Endothelial cell of umbilical vein (primary cell): ENCODE measurements at regions not wholly inside any gene's neighbourhood (a gene's known extent, or its start where the extent isn't known, plus 50 kb on each side); places are given as distances from the start of the nearest gene placed in this dataset.

Source experiments
- BruUV-seq: library from RNA; stranded (reverse); fragments of 400-500 nt; replicated peaks from 2 replicates; lab custom pipeline; 2021; lab: Mats Ljungman, UMichigan
- CTCF ChIA-PET: fragments of 300-600, 350-600 bp; sonication (Branson Sonifier 250); formaldehyde crosslinking; loops from one replicate; lab custom pipeline; 2021; ENCODE audit warnings: antibody characterized with exemption, inconsistent platforms; lab: Charles Lee
- POLR2A ChIA-PET: fragments of 300-600, 350-600 bp; sonication (Branson Sonifier 250); formaldehyde crosslinking; loops from one replicate; lab custom pipeline; 2021; ENCODE audit warnings: antibody characterized with exemption, inconsistent platforms; lab: Charles Lee
- DNase-seq: peaks from one replicate; pipeline ENCODE4 v3.0.0-alpha.2; 2011; ENCODE audit warnings: low read depth, low spot score
- FAIRE-seq: peaks from 2 replicates; lab custom pipeline; 2011; peaks lifted over from hg19 to GRCh38; lab: Jason Lieb, UNC
- H2AFZ ChIP-seq: 2 replicates; pipeline ENCODE4 v1.6.0; 2012; ENCODE audit warnings: low read depth, low read length, control low read depth, inconsistent platforms
- H3K27ac ChIP-seq: 2 replicates; pipeline ENCODE4 v1.5.1; 2011; ENCODE audit warnings: low read depth, mild to moderate bottlenecking, control low read depth, low read length, moderate library complexity; ENCODE audit not compliant: insufficient read depth
- H3K27me3 ChIP-seq, 2 experiments: 2 replicates each; pipeline versions ENCODE4 v1.6.0 to v1.6.1; 2011; ENCODE audit warnings: low read length in 2 of 2, mixed read lengths in 1 of 2; ENCODE audit not compliant: control insufficient read depth in 2 of 2, insufficient read depth in 2 of 2
- H3K36me3 ChIP-seq, 2 experiments: 2 replicates in 1 of 2; 3 replicates in 1 of 2; pipeline ENCODE4 v1.5.1; 2011; ENCODE audit warnings: low read length in 2 of 2, mild to moderate bottlenecking in 1 of 2, moderate library complexity in 1 of 2; ENCODE audit not compliant: control insufficient read depth in 2 of 2, insufficient read depth in 2 of 2; ENCODE audit errors: extremely low read depth in 1 of 2
- H3K4me1 ChIP-seq: 3 replicates; pipeline ENCODE4 v1.5.1; 2011; ENCODE audit warnings: mild to moderate bottlenecking, low read length; ENCODE audit not compliant: control insufficient read depth, insufficient read depth; ENCODE audit errors: extremely low read depth
- H3K4me2 ChIP-seq: 2 replicates; pipeline ENCODE4 v1.6.1; 2011; ENCODE audit warnings: low read length, control low read depth, mixed read lengths; ENCODE audit not compliant: insufficient read depth
- H3K4me3 ChIP-seq, 3 experiments: fragments of 200-600 bp in 1 of 3; sonication (generic), shearing (Covaris generic) in 1 of 3; replicated peaks in 1 of 3; 2 replicates each; pipeline ENCODE4 v1.5.1; 2011 to 2016; ENCODE audit warnings: control low read depth in 3 of 3, low read length in 3 of 3, mild to moderate bottlenecking in 2 of 3, inconsistent platforms in 1 of 3, low read depth in 1 of 3, moderate library complexity in 1 of 3; ENCODE audit not compliant: insufficient read depth in 1 of 3
- H3K79me2 ChIP-seq: 2 replicates; pipeline ENCODE4 v1.6.0; 2012; ENCODE audit warnings: low read length, inconsistent platforms; ENCODE audit not compliant: control insufficient read depth, insufficient read depth
- H3K9ac ChIP-seq: replicated peaks from 2 replicates; pipeline ENCODE3; 2011; ENCODE audit warnings: low read length, control low read depth; ENCODE audit not compliant: insufficient read depth; ENCODE audit errors: extremely low read depth
- H3K9me1 ChIP-seq: replicated peaks from 3 replicates; pipeline ENCODE4 v1.6.0; 2011; ENCODE audit warnings: mild to moderate bottlenecking, low read length; ENCODE audit not compliant: control insufficient read depth, insufficient read depth; ENCODE audit errors: extremely low read depth
- H3K9me3 ChIP-seq: replicated peaks from 2 replicates; pipeline ENCODE4 v1.5.1; 2012; ENCODE audit warnings: low read length, inconsistent platforms; ENCODE audit not compliant: control insufficient read depth, insufficient read depth
- H4K20me1 ChIP-seq: replicated peaks from 2 replicates; pipeline ENCODE3; 2011; ENCODE audit warnings: mild to moderate bottlenecking, low read length; ENCODE audit not compliant: control insufficient read depth, insufficient read depth; ENCODE audit errors: extremely low read depth
- CTCF ChIP-seq, 2 donors: IDR thresholded peaks; 1 replicate in 1 of 2; 2 replicates in 1 of 2; pipeline ENCODE4 v1.5.1; 2011; ENCODE audit warnings: low read length in 2 of 2, mild to moderate bottlenecking in 2 of 2, moderate library complexity in 2 of 2, control low read depth in 1 of 2, inconsistent platforms in 1 of 2, low read depth in 1 of 2; ENCODE audit not compliant: insufficient read depth in 1 of 2; ENCODE audit errors: extremely low read depth in 1 of 2
- EZH2 ChIP-seq: IDR thresholded peaks from 2 replicates; pipeline ENCODE4 v1.6.1; 2012; ENCODE audit warnings: borderline replicate concordance, low read depth, mild to moderate bottlenecking, moderate library complexity, low read length, inconsistent platforms; ENCODE audit not compliant: severe bottlenecking
- FOS ChIP-seq: IDR thresholded peaks from 2 replicates; pipeline ENCODE4 v1.6.1; 2011; ENCODE audit warnings: mild to moderate bottlenecking, low read length, moderate library complexity, borderline replicate concordance; ENCODE audit not compliant: insufficient read depth
- MYC ChIP-seq: IDR thresholded peaks from one replicate; pipeline ENCODE4 v1.6.1; 2011; ENCODE audit warnings: mild to moderate bottlenecking, low read depth, low read length
- POLR2A ChIP-seq: IDR thresholded peaks from 2 replicates; pipeline ENCODE4 v1.6.1; 2012; ENCODE audit warnings: low read depth, mild to moderate bottlenecking, control low read depth, low read length
- dilution Hi-C: fragments of 300-500 bp; cut with MboI; formaldehyde crosslinking; loops from one replicate; pipeline ENCODE4 v1.15.0; 2019; ENCODE audit warnings: low sequenced_read_pairs; ENCODE audit not compliant: extremely low pct_ligation_motif_present
- intact Hi-C: fragments of 100-400 bp; cut with micrococcal nuclease; formaldehyde crosslinking; loops from one replicate; pipeline ENCODE4 v1.10.0; 2022
- TF ChIP-seq, protein P1 (sequence below): IDR thresholded peaks from 2 replicates; pipeline ENCODE4 v1.6.1; 2011; ENCODE audit not compliant: insufficient read depth, insufficient read length

DNA sequence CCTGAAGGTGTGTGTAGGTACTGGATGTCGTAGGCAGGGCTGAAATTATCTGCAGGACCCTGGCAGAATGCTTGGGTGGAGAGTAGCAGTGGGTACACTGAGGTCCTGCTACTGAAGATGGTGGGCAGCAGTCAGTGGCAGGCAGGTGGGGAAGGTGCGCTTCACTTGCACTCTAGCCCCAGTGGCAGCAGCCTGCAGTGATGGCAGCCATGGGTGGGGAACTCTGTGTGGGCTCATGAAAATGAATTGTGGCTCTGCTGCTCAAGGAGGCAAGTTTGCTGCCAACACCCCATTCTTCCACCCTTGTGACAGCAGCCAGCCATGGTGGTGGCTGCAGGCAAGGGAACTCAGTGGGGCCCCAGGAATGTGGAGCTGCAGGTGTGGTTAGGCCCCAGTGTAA is 1242.7 kb upstream of the MIR17HG start:
- no peak overlapping the region for H3K27ac ChIP-seq
- no peak overlapping the region for H3K9ac ChIP-seq
- peaks cover 2% of the 10 kb centered on the region for H3K9me3 ChIP-seq
- dilution Hi-C loops: no loop called here
- H2AFZ ChIP-seq: no peak overlapping the region
- ChIA-PET CTCF (no interaction called here), POLR2A (no interaction called here)
- BruUV-seq: no TSS peak
- no peaks in the 10 kb centered on the region for H3K36me3 ChIP-seq
- intact Hi-C loops: no loop called here
- no peaks in the 10 kb centered on the region for H4K20me1 ChIP-seq
- no peak overlapping the region for H3K4me3 ChIP-seq
- H3K27me3 ChIP-seq: no peaks in the 10 kb centered on the region
- TF ChIP-seq POLR2A: no peak
- no peaks in the 10 kb centered on the region for H3K79me2 ChIP-seq
- H3K9me1 ChIP-seq: no peaks in the 10 kb centered on the region
- no peaks in the 10 kb centered on the region for H3K4me1 ChIP-seq
- H3K4me2 ChIP-seq: no peak overlapping the region
- FAIRE-seq (no peak), DNase-seq (no peak)

GRCh38 chr13:90105276-90105675 is 1242.2 kb upstream of the MIR17HG start:
- dilution Hi-C loops: no loop called here
- Histone ChIP-seq H3K9me3 (peaks cover 2% of the 10 kb centered on the region), H3K4me3 (no peak overlapping the region), H3K27ac (no peak overlapping the region), H3K27me3 (no peaks in the 10 kb centered on the region), H3K4me2 (no peak overlapping the region), H2AFZ (no peak overlapping the region), H3K79me2 (no peaks in the 10 kb centered on the region), H3K36me3 (no peaks in the 10 kb centered on the region), H4K20me1 (no peaks in the 10 kb centered on the region), H3K9me1 (no peaks in the 10 kb centered on the region), H3K9ac (no peak overlapping the region), H3K4me1 (no peaks in the 10 kb centered on the region)
- FAIRE-seq: no peak
- DNase-seq: no peak
- intact Hi-C loops: no loop called here
- ChIA-PET POLR2A (no interaction called here), CTCF (no interaction called here)
- no TSS peak for BruUV-seq
- TF ChIP-seq CTCF (IDR thresholded peaks at IDR 0.05; ENCODE audit: extremely low read depth in 1 of 2, insufficient read depth in 1 of 2, low read depth in 1 of 2, low read length in 2 of 2) (no peak), POLR2A (no peak), EZH2 (no peak), FOS (no peak), MYC (no peak)
- TF ChIP-seq, protein P1, sequence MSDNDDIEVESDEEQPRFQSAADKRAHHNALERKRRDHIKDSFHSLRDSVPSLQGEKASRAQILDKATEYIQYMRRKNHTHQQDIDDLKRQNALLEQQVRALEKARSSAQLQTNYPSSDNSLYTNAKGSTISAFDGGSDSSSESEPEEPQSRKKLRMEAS: no peak
